Midbrain (tissue), 1 donor: ENCODE measurements at regions not wholly inside any gene's neighbourhood (a gene's known extent, or its start where the extent isn't known, plus 50 kb on each side); places are given as distances from the start of the nearest gene placed in this dataset.
"Not testable (repeated sequence)": the region's sequence is repeated elsewhere in the genome, so short reads cannot be mapped to it uniquely, and the experiment has no call there.

Experiments used
- DNase-seq: peaks from one replicate; lab custom pipeline; 2025; lab: John Stamatoyannopoulos, UW

DNA sequence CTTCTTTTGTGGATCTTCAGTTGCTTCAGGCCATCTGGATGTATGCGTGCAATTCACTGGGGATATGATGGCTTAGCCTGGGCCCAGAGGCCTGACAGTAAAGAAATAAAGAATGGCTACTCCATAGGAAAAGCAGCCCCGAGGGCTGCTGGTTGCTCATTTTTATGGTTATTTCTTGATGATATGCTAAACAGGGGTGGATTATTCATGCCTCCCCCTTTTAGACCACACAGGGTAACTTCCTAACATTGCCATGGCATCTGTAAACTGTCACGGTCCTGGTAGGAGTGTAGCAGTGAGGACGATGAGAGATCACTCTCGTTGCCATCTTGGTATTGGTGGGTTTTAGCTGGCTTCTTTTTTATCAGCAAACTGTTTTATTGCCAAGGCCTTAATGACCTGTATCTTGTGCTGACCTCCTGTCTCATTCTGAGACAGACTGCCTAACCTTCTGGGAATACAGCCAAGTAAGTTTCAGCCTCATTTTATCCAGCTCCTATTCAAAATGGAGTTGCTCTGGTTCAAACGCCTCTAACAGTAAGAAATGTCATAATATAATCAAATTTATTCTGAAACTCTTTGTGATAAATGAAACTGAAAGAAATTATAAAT, 60.5 kb downstream of the DSEL start:
- no peak for DNase-seq

- DNase-seq, result no peak
Observed at GRCh38 chr18:67453901-67454300, 62.6 kb downstream of the DSEL start.

DNA sequence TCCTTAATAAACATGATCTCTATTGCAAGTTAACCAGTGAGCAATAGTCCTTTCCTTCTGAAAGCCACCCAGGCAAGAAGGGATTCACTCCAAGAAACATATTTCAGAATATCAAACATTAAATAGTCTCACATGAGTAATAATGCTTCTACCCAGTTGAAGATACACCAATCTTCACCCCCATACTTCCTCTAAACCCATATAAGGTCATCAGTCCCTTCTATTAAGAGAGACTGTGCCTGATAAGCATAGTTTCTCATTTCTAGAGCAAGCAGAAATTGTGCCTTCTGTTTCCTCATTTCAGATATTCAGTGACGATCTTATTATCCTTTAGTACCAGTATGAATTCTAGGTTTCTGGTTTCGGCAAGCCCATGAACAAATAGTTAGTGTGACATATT, 64.6 kb downstream of the DSEL start:
- DNase-seq, result no peak

- DNase-seq, result not testable (repeated sequence)
Observed at GRCh38 chr18:67451101-67451500, 65.4 kb downstream of the DSEL start.

DNA sequence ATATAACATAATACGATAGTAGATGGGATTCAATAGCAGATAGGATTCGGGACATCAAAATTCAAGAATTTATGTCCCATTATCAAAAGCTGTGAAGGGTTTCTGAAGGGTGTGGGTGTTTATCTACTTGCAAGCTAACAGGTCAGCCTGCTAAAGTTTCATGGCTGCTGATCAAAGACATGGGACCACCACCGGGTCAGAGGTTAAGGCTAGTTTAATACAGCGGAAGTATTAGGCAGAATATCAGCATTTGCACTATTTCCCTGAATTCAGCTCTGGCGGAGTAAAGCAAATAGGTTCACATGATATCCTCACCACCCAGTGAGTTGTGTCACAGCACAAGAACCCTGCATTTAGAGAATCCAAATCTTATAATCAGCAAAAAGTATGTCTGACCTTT, 82.5 kb downstream of the DSEL start:
- no peak for DNase-seq

GRCh38 chr18:67432806-67433205, 83.7 kb downstream of the DSEL start:
- DNase-seq, result no peak

- DNase-seq, result no peak
Observed at GRCh38 chr18:67428805-67429204, 87.7 kb downstream of the DSEL start.

DNA sequence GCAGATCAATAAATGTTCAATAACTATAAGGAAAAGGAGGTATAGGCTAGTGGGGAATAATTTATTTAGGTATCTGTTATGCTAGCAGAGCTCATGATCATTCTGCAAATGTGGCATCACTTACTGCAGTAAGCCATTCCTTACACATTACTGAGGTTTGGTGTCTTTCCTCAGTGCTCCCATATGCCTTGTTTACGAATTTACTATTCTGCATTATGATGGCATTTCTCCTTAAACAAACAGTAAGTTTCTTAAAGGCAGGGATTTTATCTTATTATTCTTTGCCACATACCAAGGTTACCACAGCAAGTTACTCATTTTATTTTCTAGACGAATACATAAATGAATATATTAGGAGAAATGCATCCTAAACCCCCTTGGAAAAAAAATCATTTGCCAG, 88.4 kb downstream of the DSEL start:
- no peak for DNase-seq

DNA sequence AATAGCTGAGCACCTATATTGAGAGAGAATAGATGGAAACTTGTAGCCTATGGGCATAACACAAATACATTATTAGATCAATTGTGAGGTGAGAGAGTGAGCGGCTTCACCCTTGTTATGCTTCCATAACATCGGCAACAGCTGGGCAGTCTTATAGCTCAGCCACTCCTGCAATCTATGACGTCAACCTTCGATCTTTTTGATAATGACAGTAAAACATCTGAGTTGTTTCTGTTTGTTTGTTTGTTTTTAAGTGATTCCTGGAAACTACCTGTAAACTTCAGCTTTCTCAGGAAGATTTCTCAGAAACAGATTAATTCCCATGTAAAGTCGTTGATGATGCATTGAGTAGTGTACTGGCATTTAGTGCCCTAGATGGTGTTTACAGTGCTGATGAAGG, 90.0 kb downstream of the DSEL start:
- no peak for DNase-seq

- DNase-seq, result no peak
Observed at GRCh38 chr18:67425672-67426071, 90.8 kb downstream of the DSEL start.

- no peak for DNase-seq
Observed at GRCh38 chr18:67421651-67422050, 94.9 kb downstream of the DSEL start.

GRCh38 chr18:67417864-67418523, 98.5 kb downstream of the DSEL start:
- DNase-seq, result no peak

- no peak for DNase-seq
Observed at GRCh38 chr18:67411116-67411515, 105.4 kb downstream of the DSEL start.

DNA sequence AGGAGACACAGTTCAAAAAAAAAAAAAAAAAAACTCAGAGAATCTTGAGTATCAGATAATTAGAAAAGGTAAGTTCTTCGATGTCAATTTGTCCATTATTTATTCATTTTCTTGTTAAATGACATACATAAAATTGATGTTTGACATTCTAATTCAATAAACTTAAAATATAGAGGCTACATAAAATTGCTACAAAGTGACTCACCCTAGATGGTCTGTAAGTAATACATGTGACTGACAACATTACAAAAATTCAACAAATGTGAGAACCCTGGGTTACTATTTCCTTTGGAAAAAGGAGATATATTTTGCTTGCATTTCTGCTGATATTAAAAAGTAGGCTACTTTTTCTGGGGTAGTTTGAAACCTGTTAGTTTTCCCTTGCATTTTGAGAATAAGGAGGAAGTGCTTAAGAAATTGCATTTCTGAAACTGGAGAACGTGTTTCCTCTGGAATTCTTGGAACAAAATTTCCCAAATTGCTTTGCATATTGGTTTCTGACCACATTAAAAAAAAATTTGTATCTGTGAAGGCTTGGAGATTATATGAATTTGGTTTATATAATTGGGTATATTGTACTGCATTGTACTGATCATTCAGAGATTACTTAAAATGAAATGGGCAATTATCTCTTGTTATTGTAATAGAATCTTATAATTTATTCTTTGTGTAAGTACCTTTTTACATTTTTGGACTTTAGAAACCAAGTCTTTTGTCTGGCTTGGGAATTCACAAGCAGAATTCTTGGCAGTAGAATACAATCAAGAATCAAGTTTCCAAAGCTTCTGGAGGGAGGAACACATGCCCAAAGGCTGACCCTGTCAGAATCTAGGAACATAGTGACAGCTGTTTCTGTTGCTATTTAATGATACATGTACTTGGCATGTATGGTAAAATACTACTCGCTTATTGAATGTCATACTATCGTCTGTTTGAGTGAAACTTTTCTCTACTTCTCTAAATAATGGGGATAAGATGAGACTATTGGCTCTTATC, 106.1 kb downstream of the DSEL start:
- DNase-seq, result no peak

GRCh38 chr18:67408240-67408639, 108.3 kb downstream of the DSEL start:
- DNase-seq, result no peak

DNA sequence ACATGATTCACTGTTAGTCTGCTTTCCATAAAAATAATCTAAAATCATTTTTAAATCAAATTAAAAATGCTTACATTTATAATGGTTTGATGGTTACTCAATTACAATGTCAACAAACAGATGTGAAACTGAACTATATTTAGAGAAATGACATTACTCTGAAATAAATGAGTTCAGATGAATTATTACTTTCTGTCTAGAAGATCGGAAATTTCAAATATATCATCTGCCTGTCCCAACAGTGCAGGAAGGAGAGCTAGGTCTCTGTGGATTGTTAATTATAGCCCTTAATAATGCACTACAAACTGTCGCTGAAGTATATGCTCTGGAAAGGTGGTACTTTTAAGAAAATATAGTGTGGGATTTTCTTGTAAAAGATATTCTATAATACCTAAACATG, 109.8 kb downstream of the DSEL start:
- DNase-seq, result no peak

DNA sequence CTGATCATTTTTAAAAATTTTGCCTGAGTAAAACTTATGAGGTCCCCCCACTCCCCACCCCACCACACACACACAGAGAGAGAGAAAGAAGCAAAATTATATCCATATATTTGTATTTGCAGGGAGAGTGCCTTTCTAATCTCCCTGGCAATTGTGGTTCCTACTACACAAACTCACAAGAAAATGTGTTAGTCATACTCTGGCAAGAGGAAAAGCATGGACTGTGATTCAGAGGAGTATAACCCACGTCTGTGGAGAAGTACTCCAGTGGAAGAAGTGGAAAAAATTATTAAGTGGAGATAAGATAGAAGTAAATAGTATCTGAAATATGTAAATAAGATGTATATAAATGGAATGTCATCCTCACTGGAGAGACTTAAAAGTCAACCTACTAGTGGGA, 114.0 kb downstream of the DSEL start:
- no peak for DNase-seq

GRCh38 chr18:67400502-67401117, 115.9 kb downstream of the DSEL start:
- no peak for DNase-seq

DNA sequence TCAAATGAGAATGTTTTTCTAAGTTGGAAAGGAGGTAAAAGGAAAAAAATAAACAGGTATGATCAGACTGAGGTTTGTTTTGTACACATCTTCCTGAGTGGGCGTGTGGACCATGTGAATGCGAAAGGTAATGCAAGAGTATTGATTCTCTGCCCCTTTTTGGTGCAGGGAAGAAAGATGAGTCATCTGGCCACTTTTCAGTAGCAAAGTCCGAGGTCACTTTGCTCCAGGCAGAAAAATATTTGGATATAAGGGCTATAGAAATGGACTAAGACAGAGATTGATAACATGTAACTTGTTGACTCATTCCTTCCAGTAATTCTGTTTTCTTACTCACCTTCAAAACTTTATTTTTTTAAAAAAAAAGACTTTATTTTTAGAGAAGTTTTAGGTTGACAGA, 130.5 kb downstream of the DSEL start:
- DNase-seq, result no peak

DNA sequence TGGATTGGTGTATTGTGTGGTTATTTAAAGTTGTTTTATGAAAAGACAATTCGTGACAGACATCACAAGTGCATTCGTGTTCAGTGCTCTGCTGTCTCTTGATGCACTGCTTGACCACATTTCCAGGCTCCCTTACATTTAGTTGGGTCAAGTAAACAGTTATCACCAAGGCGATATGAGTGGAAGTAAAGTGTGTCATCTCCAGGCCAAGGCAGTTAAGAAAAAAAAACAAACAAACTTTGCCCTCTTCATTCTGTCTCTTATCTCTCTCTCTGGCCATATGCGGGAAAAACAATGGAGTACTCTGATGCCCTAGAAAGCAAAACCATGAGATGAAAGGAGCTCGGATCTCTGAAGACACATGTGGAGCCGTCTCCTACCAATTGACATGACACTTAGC, 131.1 kb downstream of the DSEL start:
- DNase-seq, result no peak

GRCh38 chr18:67384057-67384456, 132.5 kb downstream of the DSEL start:
- not testable (repeated sequence) for DNase-seq

DNA sequence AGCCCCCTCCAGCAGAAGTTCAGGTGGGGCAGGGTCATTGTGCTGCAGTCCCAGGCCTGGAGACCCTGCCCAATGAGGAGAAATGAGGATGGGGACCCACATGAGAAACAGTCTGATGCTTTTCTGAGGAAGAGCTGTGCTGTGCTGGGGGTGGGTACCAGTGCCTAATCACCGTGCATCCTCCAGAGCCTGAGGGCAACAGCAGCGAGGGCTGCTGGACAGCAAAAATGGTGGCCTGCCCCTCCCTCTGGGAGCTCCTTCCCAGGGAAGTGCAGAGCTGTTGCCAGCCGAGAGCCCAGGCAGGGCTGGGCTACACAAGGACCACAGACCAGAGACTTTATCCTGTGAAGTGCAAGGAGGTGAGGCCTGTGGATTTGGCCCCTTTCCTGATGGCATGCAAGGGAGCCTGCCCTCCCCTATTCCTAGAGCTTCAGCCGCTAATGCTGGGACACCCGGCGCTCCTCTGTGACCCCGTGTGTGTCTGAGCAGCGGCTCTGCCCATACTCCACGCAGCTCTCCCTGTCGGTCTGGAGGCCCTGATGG, 134.8 kb downstream of the DSEL start:
- no peak for DNase-seq
